Mucosa of gallbladder (tissue), 1 donor: ENCODE measurements at regions not wholly inside any gene's neighbourhood (a gene's known extent, or its start where the extent isn't known, plus 50 kb on each side); places are given as distances from the start of the nearest gene placed in this dataset.
A peak's percentile ranks its signal among the peaks of the same experiment; 100 is the strongest.

Experiments
- DNase-seq: peaks from one replicate; pipeline ENCODE4 v3.0.0-alpha.2; 2020; ENCODE audit warnings: low spot score
- donor health status: DM: no; HTN: no; CAD: no.

GRCh38 chr2:144215207-144215606 is 304.7 kb downstream of the ZEB2 start:
- DNase-seq: no peak

GRCh38 chr2:144213797-144214196 is 306.1 kb downstream of the ZEB2 start:
- DNase-seq: no peak

GRCh38 chr2:144211826-144212225 is 308.1 kb downstream of the ZEB2 start:
- no peak for DNase-seq

- DNase-seq: no peak
These were observed 308.9 kb downstream of the ZEB2 start for GRCh38 chr2:144211065-144211464.

- DNase-seq: no peak
These were observed 309.8 kb downstream of the ZEB2 start for GRCh38 chr2:144210076-144210475.

- DNase-seq: no peak
These were observed 311.0 kb downstream of the ZEB2 start for GRCh38 chr2:144208924-144209323.

GRCh38 chr2:144206019-144206418 is 313.9 kb downstream of the ZEB2 start:
- DNase-seq: no peak

- no peak for DNase-seq
These were observed 318.0 kb downstream of the ZEB2 start for GRCh38 chr2:144201868-144202468.

- no peak for DNase-seq
These were observed 318.8 kb downstream of the ZEB2 start for GRCh38 chr2:144201126-144201525.

- DNase-seq: peak; percentile 24
These were observed 321.8 kb downstream of the ZEB2 start for GRCh38 chr2:144198116-144198515.

- no peak for DNase-seq
These were observed 325.4 kb downstream of the ZEB2 start for GRCh38 chr2:144194326-144195071.

- DNase-seq: no peak
These were observed 328.9 kb downstream of the ZEB2 start for GRCh38 chr2:144190908-144191605.

- no peak for DNase-seq
These were observed 336.2 kb downstream of the ZEB2 start for GRCh38 chr2:144183727-144184126.

GRCh38 chr2:144181001-144181400 is 338.9 kb downstream of the ZEB2 start:
- DNase-seq: no peak

- no peak for DNase-seq
These were observed 339.8 kb downstream of the ZEB2 start for GRCh38 chr2:144180131-144180530.

- DNase-seq: no peak
These were observed 349.7 kb downstream of the ZEB2 start for GRCh38 chr2:144170179-144170578.

GRCh38 chr2:144166743-144167142 is 353.2 kb downstream of the ZEB2 start:
- DNase-seq: no peak

GRCh38 chr2:144165599-144166250 is 354.2 kb downstream of the ZEB2 start:
- DNase-seq: no peak

GRCh38 chr2:144163592-144163991 is 356.3 kb downstream of the ZEB2 start:
- DNase-seq: no peak

GRCh38 chr2:144162652-144163051 is 357.3 kb downstream of the ZEB2 start:
- DNase-seq: peak; percentile 22

GRCh38 chr2:144161061-144161460 is 358.9 kb downstream of the ZEB2 start:
- DNase-seq: no peak

- DNase-seq: no peak
These were observed 360.7 kb downstream of the ZEB2 start for GRCh38 chr2:144159240-144159639.
